ENCODE measurements at regions not wholly inside any gene's neighbourhood (a gene's known extent, or its start where the extent isn't known, plus 50 kb on each side); places are given as distances from the start of the nearest gene placed in this dataset.

DNA sequence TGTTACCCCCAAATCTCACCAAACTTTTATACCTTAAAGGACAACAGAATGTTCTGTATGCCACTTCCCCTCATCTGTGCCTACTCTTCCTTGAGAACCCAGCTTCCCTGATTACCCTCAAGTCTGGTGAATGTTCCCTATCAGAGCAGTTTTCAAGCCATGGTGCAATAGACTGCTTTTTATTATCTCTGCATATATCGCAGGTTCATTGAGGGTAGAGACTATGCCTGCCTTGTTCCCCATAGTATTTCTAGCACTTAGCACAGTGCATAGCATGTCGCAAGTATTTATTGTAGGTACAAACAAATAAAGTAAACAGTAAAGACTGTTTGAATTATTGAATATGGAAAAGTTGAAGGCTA, 146.6 kb downstream of the HAUS1 start:
- H3K4me3 ChIP-seq (ENCODE audit: control extremely low read depth in 1 of 5, extremely low read depth in 1 of 5, insufficient read depth in 1 of 5, low read depth in 2 of 5, low read length in 4 of 5): peak overlapping the region in 3 of 5 experiments; percentile 2 to 26 (median 13)
- peak overlapping the region; percentile 71 for H3K4me2 ChIP-seq (replicated peaks; ENCODE audit: low read depth, low read length, poor library complexity, severe bottlenecking)
- ChIA-PET POLR2A (interaction anchor here (0.7 to 3.3 kb wide), 2 partner anchors 77 to 259 kb away, joined by 6 to 15 read pairs; a partner anchor contains a TSS), CTCF (interaction anchor here (0.7 to 3.9 kb wide), 8 partner anchors 9 to 407 kb away, joined by 3 to 34 read pairs (median 4); a partner anchor contains a TSS)
- Mint-ChIP-seq H3K4me1 (peaks cover 36% of the 10 kb centered on the region), H3K27me3 (no peaks in the 10 kb centered on the region), H3K27ac (peak overlapping the region; percentile 93), H3K9me3 (ENCODE audit: insufficient read depth) (no peaks in the 10 kb centered on the region), H3K4me3 (peak overlapping the region; percentile 84)
- DNase-seq (no peak), ATAC-seq (ENCODE audit: low read depth) (peak; percentile 37)
- H4K20me1 ChIP-seq (ENCODE audit: control insufficient read depth, insufficient read depth, low read length, poor library complexity, severe bottlenecking): no peaks in the 10 kb centered on the region
- peak overlapping the region; percentile 64 for H3K9ac ChIP-seq (ENCODE audit: low read length)
- no peak for TF ChIP-seq EZH2 (IDR thresholded peaks at IDR 0.05; ENCODE audit: borderline replicate concordance, insufficient read depth, low read depth, low read length, poor library complexity, severe bottlenecking)
- TF ChIP-seq, protein P1, sequence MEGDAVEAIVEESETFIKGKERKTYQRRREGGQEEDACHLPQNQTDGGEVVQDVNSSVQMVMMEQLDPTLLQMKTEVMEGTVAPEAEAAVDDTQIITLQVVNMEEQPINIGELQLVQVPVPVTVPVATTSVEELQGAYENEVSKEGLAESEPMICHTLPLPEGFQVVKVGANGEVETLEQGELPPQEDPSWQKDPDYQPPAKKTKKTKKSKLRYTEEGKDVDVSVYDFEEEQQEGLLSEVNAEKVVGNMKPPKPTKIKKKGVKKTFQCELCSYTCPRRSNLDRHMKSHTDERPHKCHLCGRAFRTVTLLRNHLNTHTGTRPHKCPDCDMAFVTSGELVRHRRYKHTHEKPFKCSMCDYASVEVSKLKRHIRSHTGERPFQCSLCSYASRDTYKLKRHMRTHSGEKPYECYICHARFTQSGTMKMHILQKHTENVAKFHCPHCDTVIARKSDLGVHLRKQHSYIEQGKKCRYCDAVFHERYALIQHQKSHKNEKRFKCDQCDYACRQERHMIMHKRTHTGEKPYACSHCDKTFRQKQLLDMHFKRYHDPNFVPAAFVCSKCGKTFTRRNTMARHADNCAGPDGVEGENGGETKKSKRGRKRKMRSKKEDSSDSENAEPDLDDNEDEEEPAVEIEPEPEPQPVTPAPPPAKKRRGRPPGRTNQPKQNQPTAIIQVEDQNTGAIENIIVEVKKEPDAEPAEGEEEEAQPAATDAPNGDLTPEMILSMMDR (IDR thresholded peaks at IDR 0.05): no peak
- H3K27ac ChIP-seq (ENCODE audit: low read length in 2 of 2): peak overlapping the region; percentile 96 to 98
- H3K4me1 ChIP-seq (ENCODE audit: control insufficient read depth in 2 of 2, insufficient read depth in 2 of 2, low read length in 2 of 2): peaks cover 19 to 31% of the 10 kb centered on the region in 2 donors
- no CpG with 5 or more reads among the region's 2 CpGs for WGBS (ENCODE audit: insufficient coverage)
- peaks cover 90% of the 10 kb centered on the region for H3K79me2 ChIP-seq (ENCODE audit: control insufficient read depth, insufficient read depth, low read length)
- peak overlapping the region; percentile 76 for H2AFZ ChIP-seq (ENCODE audit: insufficient read depth, low read depth, low read length, poor library complexity, severe bottlenecking)
- H3K9me3 ChIP-seq (ENCODE audit: control extremely low read depth in 1 of 3, control insufficient read depth in 2 of 3, insufficient read depth in 1 of 3, low read length in 2 of 3): no peaks in the 10 kb centered on the region
- peaks cover 0 to 20% of the 10 kb centered on the region in 2 experiments for H3K36me3 ChIP-seq (replicated peaks in 1 of 2; ENCODE audit: control extremely low read depth in 1 of 2, control insufficient read depth in 1 of 2, extremely low read depth in 1 of 2, insufficient read depth in 2 of 2, low read length in 1 of 2)
- intact Hi-C loops (cut with micrococcal nuclease): loop anchor here (1.0 to 2.0 kb wide), 5 partner anchors 38 to 666 kb away; partner anchors contain the start of genes EPG5, KATNAL2 and PIAS2
- H3K27me3 ChIP-seq (replicated peaks in 1 of 4; ENCODE audit: control extremely low read depth in 1 of 4, control insufficient read depth in 3 of 4, insufficient read depth in 4 of 4, low read length in 3 of 4): no peaks in the 10 kb centered on the region

GRCh38 chr18:46252759-46253158, 148.6 kb downstream of the HAUS1 start:
- TF ChIP-seq, protein P1 (IDR thresholded peaks at IDR 0.05): no peak
- no peak for TF ChIP-seq EZH2 (IDR thresholded peaks at IDR 0.05; ENCODE audit: borderline replicate concordance, insufficient read depth, low read depth, low read length, poor library complexity, severe bottlenecking)
- CTCF ChIA-PET: interaction anchor here (3.2 kb wide), 1 partner anchor 80 kb away, joined by 15 read pairs; a partner anchor contains a TSS
- WGBS (ENCODE audit: insufficient coverage): no CpG with 5 or more reads among the region's 2 CpGs
- Histone ChIP-seq H3K36me3 (replicated peaks in 1 of 2; ENCODE audit: control extremely low read depth in 1 of 2, control insufficient read depth in 1 of 2, extremely low read depth in 1 of 2, insufficient read depth in 2 of 2, low read length in 1 of 2) (peaks cover 2 to 25% of the 10 kb centered on the region in 2 experiments), H4K20me1 (ENCODE audit: control insufficient read depth, insufficient read depth, low read length, poor library complexity, severe bottlenecking) (no peaks in the 10 kb centered on the region), H2AFZ (ENCODE audit: insufficient read depth, low read depth, low read length, poor library complexity, severe bottlenecking) (no peak overlapping the region), H3K4me3 (ENCODE audit: control extremely low read depth in 1 of 5, extremely low read depth in 1 of 5, insufficient read depth in 1 of 5, low read depth in 2 of 5, low read length in 4 of 5) (no peak overlapping the region), H3K4me1 (ENCODE audit: control insufficient read depth in 2 of 2, insufficient read depth in 2 of 2, low read length in 2 of 2) (peaks cover 19 to 31% of the 10 kb centered on the region in 2 donors), H3K4me2 (replicated peaks; ENCODE audit: low read depth, low read length, poor library complexity, severe bottlenecking) (no peak overlapping the region), H3K79me2 (ENCODE audit: control insufficient read depth, insufficient read depth, low read length) (peaks cover 89% of the 10 kb centered on the region), H3K27me3 (replicated peaks in 1 of 4; ENCODE audit: control extremely low read depth in 1 of 4, control insufficient read depth in 3 of 4, insufficient read depth in 4 of 4, low read length in 3 of 4) (no peaks in the 10 kb centered on the region), H3K9ac (ENCODE audit: low read length) (no peak overlapping the region), H3K9me3 (ENCODE audit: control extremely low read depth in 1 of 3, control insufficient read depth in 2 of 3, insufficient read depth in 1 of 3, low read length in 2 of 3) (no peaks in the 10 kb centered on the region), H3K27ac (ENCODE audit: low read length in 2 of 2) (peak overlapping the region in 1 of 2 donors; percentile 51)
- Mint-ChIP-seq H3K4me3 (no peak overlapping the region), H3K27me3 (no peaks in the 10 kb centered on the region), H3K4me1 (peaks cover 37% of the 10 kb centered on the region), H3K9me3 (ENCODE audit: insufficient read depth) (no peaks in the 10 kb centered on the region), H3K27ac (peak overlapping the region; percentile 62)
- POLR2A ChIA-PET: no interaction called here
- intact Hi-C loops (cut with micrococcal nuclease): no loop called here
- no peak for ATAC-seq (ENCODE audit: low read depth)
- DNase-seq: no peak

All from B cell (primary cell).